Stimulated activated CD8-positive, alpha-beta memory T cell treated with anti-CD3 and anti-CD28 coated beads, Interleukin-4, amount 100 ng/mL, for 24 hours (primary cell): ENCODE measurements at regions not wholly inside any gene's neighbourhood (a gene's known extent, or its start where the extent isn't known, plus 50 kb on each side); places are given as distances from the start of the nearest gene placed in this dataset.

Source experiments
- DNase-seq: peaks from one replicate; pipeline ENCODE4 v3.0.0-alpha.2; 2020; ENCODE audit warnings: low read depth

DNA sequence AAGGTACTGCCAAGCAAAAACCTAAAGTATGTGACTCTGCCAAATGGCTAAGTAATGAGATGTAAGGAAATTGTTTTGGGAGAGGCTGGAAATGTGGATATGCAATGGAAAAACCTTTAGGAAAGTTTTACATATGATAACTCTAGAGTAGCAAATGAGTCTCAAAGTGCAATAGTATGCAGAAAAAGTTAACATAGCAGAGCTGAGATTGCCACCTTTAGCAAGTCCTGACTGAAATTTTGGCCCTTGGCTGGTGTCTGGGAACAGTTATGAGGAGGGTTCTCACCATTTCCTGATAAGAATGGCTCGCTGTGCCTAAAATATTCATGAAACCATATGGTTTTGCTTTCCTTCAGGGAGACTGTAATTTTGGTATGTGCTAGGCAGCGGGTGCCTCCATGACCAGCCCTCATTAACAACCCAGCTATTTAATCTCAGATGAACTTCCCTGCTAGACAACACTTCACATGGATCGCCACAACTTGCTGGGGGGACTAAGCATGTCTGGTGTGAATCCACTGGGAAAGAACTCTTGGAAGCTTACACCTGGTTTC, 72.3 kb upstream of the ERBB4 start:
- DNase-seq, result no peak

DNA sequence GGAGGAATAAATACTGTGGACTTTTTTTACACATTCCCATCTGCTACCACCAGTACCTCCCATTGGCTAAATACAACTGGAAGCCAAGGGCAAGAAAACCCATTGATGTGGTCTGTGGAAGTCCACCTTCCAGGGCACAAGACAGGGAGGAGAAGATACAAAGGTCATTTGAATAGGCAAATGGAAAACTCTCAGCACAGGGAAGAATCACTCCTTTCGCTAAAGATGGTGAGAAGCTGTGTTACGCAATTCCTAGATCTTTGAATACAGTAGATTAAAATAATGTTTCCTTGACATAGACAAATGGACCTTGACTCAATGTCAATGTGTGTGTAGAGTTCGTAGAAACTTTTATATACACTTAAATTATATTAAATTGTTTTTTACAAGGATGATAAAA, 70.9 kb upstream of the ERBB4 start:
- DNase-seq, result no peak

GRCh38 chr2:212607080-212607479, 68.5 kb upstream of the ERBB4 start:
- no peak for DNase-seq

DNA sequence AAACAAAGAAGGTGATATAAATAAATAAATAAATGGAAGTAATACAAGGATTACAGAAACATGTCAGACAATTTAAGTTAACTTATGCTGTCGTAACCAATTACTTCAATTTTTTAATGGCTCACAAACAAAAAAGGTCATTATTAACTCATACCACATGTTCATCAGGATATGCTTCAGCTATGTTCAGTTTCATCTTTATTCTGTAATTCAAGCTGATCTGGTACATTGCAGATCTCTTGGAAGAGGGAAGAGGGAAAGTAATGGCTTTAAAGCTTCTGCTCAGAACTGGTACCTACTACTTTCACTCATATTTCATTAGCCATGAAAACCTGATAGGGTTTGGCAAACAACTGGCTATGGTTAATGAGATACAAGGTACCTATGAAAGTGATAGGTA, 67.6 kb upstream of the ERBB4 start:
- no peak for DNase-seq

DNA sequence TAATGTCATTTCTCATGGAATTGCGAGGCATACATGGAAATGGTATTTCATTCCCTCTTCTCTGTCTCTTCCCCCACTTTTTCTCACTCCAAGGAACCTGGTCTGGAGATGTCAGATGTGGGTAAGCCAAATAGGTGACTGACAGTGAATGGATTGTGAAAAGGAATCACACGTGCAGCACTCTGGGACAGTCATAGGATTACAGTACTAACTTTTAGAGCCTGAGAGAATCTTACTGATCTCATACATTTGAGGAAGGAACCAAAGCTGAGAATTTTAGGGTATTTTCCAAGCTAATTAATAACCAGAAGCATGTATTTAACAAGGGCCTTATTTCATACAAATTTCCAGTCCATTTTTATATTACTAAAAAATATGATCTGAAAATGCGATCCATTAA, 58.1 kb upstream of the ERBB4 start:
- no peak for DNase-seq

DNA sequence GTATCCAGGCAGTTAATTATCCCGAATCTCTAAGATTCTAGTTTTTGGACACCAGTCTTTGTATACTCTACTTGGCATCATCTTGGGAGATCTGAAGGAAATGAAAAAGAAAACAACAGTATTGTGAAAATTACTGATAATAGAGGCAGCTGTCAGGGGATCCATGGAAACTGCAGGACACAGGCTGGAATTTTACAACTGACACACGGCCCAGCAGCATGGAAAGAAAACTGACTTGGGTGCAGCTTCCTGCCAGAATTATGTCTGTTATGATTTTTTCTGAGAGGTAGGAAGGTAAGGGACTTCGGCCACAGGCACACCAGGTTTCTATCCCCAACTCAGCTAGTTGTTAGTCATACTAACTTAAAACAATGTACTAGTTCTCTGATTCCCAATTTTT, 57.7 kb upstream of the ERBB4 start:
- no peak for DNase-seq

GRCh38 chr2:212595036-212595654, 56.5 kb upstream of the ERBB4 start:
- no peak for DNase-seq

GRCh38 chr2:212592695-212593094, 54.1 kb upstream of the ERBB4 start:
- DNase-seq, result no peak
